BJ (cell line): ENCODE measurements at regions not wholly inside any gene's neighbourhood (a gene's known extent, or its start where the extent isn't known, plus 50 kb on each side); places are given as distances from the start of the nearest gene placed in this dataset.

ENCODE experiments used
- CTCF ChIA-PET: fragments of 350-600 bp; formaldehyde crosslinking; extraction: SDS; loops from one replicate; lab custom pipeline; 2021; ENCODE audit warnings: antibody characterized with exemption, inconsistent platforms; lab: Yijun Ruan, JAX
- POLR2A ChIA-PET: fragments of 300-600 bp; sonication (Branson Sonifier 250); formaldehyde crosslinking; extraction: SDS; loops from one replicate; lab custom pipeline; 2021; ENCODE audit warnings: antibody characterized with exemption; lab: Charles Lee
- DNase-seq: peaks from one replicate; pipeline ENCODE4 v3.0.0-alpha.2; 2011; ENCODE audit warnings: low read depth
- H3K27me3 ChIP-seq: 2 replicates; pipeline ENCODE4 v1.6.0; 2011; ENCODE audit warnings: low read length; ENCODE audit not compliant: control insufficient read depth, insufficient read depth
- H3K36me3 ChIP-seq: 2 replicates; pipeline ENCODE4 v1.5.1; 2011; ENCODE audit warnings: low read length; ENCODE audit not compliant: control insufficient read depth, insufficient read depth
- H3K4me3 ChIP-seq: 2 replicates; pipeline ENCODE4 v1.5.1; 2011; ENCODE audit warnings: low read depth, mild to moderate bottlenecking, control low read depth, low read length
- TF ChIP-seq, protein P1 (sequence below): IDR thresholded peaks from 2 replicates; pipeline ENCODE4 v1.5.1; 2011; ENCODE audit warnings: low read depth, mild to moderate bottlenecking, control low read depth, inconsistent platforms, low read length, moderate library complexity; ENCODE audit not compliant: insufficient read depth

DNA sequence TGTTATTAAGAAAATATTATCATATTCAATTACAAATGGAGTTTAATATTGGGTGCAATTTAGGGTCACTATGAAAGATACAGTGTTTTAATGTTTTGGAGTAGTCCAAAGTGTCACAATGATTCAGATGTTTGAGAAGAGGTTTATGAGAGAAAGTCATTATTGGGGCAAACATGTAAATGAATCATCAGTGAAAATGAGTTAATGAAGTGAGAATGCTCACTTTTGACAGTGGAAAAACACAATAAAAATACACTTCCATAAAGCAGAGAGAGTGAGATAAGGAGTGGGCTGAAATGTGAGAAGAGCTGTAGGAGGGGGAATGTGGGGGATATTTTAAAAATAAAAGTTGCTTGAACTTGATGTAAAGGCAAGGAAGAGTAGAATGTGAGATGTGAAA, 957.1 kb downstream of the PCDH18 start:
- Histone ChIP-seq H3K36me3 (no peaks in the 10 kb centered on the region), H3K27me3 (no peaks in the 10 kb centered on the region), H3K4me3 (no peak overlapping the region)
- DNase-seq = no peak
- POLR2A ChIA-PET = no interaction called here
- TF ChIP-seq, protein P1, sequence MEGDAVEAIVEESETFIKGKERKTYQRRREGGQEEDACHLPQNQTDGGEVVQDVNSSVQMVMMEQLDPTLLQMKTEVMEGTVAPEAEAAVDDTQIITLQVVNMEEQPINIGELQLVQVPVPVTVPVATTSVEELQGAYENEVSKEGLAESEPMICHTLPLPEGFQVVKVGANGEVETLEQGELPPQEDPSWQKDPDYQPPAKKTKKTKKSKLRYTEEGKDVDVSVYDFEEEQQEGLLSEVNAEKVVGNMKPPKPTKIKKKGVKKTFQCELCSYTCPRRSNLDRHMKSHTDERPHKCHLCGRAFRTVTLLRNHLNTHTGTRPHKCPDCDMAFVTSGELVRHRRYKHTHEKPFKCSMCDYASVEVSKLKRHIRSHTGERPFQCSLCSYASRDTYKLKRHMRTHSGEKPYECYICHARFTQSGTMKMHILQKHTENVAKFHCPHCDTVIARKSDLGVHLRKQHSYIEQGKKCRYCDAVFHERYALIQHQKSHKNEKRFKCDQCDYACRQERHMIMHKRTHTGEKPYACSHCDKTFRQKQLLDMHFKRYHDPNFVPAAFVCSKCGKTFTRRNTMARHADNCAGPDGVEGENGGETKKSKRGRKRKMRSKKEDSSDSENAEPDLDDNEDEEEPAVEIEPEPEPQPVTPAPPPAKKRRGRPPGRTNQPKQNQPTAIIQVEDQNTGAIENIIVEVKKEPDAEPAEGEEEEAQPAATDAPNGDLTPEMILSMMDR = no peak
- CTCF ChIA-PET = no interaction called here

DNA sequence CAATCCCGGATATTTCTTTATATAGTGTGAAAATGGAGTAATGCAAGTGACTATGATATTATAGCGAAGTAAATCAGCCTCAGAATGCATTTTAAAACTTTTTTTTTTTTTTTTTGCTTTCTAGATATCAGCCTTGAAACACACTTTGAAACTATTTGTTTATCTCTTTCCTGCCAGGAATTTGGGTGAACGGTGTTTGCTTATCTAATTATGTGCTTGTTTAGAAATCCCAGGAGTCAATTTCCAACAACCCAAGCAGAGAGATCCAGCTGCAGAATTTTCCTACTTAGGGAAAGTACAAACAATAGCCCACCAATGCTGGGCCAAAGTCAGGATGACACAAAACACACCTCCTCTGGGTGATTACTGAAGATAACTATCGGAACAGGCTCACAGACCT, 958.8 kb downstream of the PCDH18 start:
- Histone ChIP-seq H3K27me3 (no peaks in the 10 kb centered on the region), H3K36me3 (no peaks in the 10 kb centered on the region), H3K4me3 (no peak overlapping the region)
- POLR2A ChIA-PET = no interaction called here
- CTCF ChIA-PET = no interaction called here
- no peak for DNase-seq
- TF ChIP-seq, protein P1 = no peak

DNA sequence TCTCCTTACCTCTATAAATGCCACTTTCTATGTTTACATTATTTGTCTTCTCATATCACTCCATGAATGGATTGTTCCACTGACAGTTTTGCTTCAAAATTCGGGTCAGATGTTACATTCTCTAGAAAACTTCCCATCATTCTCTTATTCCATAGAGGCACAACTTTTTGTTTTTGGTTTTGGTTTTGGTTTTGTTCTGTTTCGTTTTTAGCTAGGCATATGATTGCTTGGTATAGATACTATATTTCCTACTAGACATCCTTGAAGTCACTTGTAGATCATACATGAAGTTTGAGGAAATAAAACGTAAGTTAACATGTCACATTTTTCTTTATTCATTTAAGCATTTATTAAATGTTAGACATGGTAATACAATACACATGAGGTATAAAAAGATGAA, 961.0 kb downstream of the PCDH18 start:
- POLR2A ChIA-PET = no interaction called here
- no peaks in the 10 kb centered on the region for H3K36me3 ChIP-seq
- TF ChIP-seq, protein P1 = no peak

DNA sequence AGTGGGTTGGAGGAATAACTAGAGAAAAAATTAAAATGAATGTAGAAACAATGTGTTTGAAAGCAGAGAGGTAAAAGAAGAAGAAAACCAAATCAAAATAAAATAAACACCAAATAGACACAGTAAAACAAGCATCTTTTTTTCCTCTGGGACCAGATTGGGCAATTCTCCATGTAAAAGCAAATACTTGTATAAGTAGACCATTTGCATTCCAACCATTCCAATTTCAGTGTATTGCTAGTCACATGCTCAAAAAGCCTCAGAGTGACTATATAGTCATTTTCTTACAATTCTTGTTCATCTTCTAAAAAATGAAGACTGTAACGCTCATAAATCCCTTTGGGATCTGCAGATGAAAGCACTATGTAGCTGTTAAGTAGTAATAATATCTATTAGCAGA, 969.5 kb downstream of the PCDH18 start:
- ChIA-PET POLR2A (no interaction called here), CTCF (no interaction called here)
- no peak for DNase-seq
- Histone ChIP-seq H3K36me3 (no peaks in the 10 kb centered on the region), H3K27me3 (no peaks in the 10 kb centered on the region), H3K4me3 (no peak overlapping the region)
- TF ChIP-seq, protein P1 = no peak

More for the DNA sequence above, 961.0 kb downstream of the PCDH18 start:
- CTCF ChIA-PET = no interaction called here
- no peak overlapping the region for H3K4me3 ChIP-seq
- no peak for DNase-seq
- H3K27me3 ChIP-seq = no peaks in the 10 kb centered on the region

DNA sequence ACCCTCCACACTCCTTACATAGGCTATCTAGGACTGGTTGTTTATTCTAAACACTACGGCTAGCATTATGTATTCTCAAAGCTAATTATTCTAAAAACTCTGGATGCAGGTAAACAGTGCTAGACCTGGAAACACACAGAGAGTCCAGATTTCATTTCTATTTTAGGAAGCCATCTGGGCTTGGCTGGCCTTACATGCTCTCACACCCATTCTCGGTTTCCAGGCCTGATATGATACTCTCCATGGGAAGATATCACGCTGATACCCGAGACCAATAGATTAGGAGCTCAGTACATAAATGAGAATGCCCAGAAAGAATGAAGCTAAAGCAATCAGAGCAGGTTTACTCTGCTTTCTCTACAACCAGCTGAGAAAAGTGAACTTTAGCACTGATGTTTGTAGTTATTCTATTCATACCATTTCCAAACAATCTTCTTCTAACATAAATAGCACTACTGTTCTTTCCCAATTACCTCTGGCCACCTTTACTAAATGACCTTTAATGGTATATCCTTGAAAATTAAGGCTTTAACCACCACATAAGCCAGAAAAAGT, 973.3 kb downstream of the PCDH18 start:
- no peak for DNase-seq
- TF ChIP-seq, protein P1 = no peak
- no peaks in the 10 kb centered on the region for H3K27me3 ChIP-seq
- ChIA-PET CTCF (no interaction called here), POLR2A (no interaction called here)
- H3K4me3 ChIP-seq = no peak overlapping the region
- no peaks in the 10 kb centered on the region for H3K36me3 ChIP-seq
